ENCODE measurements at regions not wholly inside any gene's neighbourhood (a gene's known extent, or its start where the extent isn't known, plus 50 kb on each side); places are given as distances from the start of the nearest gene placed in this dataset.

GRCh38 chr9:118553465-118553864 lies 815.8 kb downstream of the BRINP1 start (continued):
- TF ChIP-seq CDX4 (CRISPR knock-in tag; IDR thresholded peaks at IDR 0.05; ENCODE audit: borderline replicate concordance) (no peak), ZNF423 (CRISPR knock-in tag; IDR thresholded peaks at IDR 0.05) (no peak), AR (CRISPR knock-in tag; IDR thresholded peaks at IDR 0.05) (no peak), MLX (CRISPR knock-in tag; IDR thresholded peaks at IDR 0.05) (no peak), ATF2 (CRISPR knock-in tag; IDR thresholded peaks at IDR 0.05; ENCODE audit: borderline replicate concordance, low read depth) (no peak), ATF6 (CRISPR knock-in tag; IDR thresholded peaks at IDR 0.05) (no peak), NR2C2 (CRISPR knock-in tag; IDR thresholded peaks at IDR 0.05) (no peak), NFE2L1 (CRISPR knock-in tag; IDR thresholded peaks at IDR 0.05) (no peak), HMGXB4 (CRISPR knock-in tag; IDR thresholded peaks at IDR 0.05) (no peak), ETV6 (CRISPR knock-in tag; IDR thresholded peaks at IDR 0.05) (no peak), NR3C1 (CRISPR knock-in tag; conservative IDR thresholded peaks at IDR 0.05; ENCODE audit: low read depth) (no peak), E2F4 (CRISPR knock-in tag; IDR thresholded peaks at IDR 0.05; ENCODE audit: borderline replicate concordance, low read depth) (no peak), ZNF416 (CRISPR knock-in tag; IDR thresholded peaks at IDR 0.05) (no peak), ZNF425 (CRISPR knock-in tag; conservative IDR thresholded peaks at IDR 0.05) (no peak), NFATC4 (CRISPR knock-in tag; IDR thresholded peaks at IDR 0.05) (no peak)

All from WTC11 (cell line).